K562 (cell line): ENCODE measurements at regions not wholly inside any gene's neighbourhood (a gene's known extent, or its start where the extent isn't known, plus 50 kb on each side); places are given as distances from the start of the nearest gene placed in this dataset.

ENCODE experiments used
- BACH1 ChIP-seq: fragments of 200-800 bp; sonication (Bioruptor generic); IDR thresholded peaks from 2 replicates; pipeline ENCODE4 v1.6.1; 2016; ENCODE audit warnings: missing genetic modification characterization, missing compliant biosample characterization
- BDP1 ChIP-seq: IDR thresholded peaks from 3 replicates; pipeline ENCODE4 v1.6.1; 2011; ENCODE audit not compliant: insufficient read length, insufficient read depth
- CBFB ChIP-seq: sonication (generic); formaldehyde crosslinking; IDR thresholded peaks from 2 replicates; pipeline ENCODE4 v1.4.0; 2020; ENCODE audit warnings: mild to moderate bottlenecking, missing genetic modification reagents
- CREM ChIP-seq: IDR thresholded peaks from 2 replicates; pipeline ENCODE4 v1.6.1; 2014; ENCODE audit warnings: antibody characterized with exemption, low read depth
- FOXJ3 ChIP-seq: sonication (generic); formaldehyde crosslinking; IDR thresholded peaks from 2 replicates; pipeline ENCODE4 v1.4.0; 2020; ENCODE audit warnings: mild to moderate bottlenecking, missing genetic modification reagents
- NFIC ChIP-seq: fragments of 450-650 bp; IDR thresholded peaks from 2 replicates; pipeline ENCODE4 v1.6.1; 2017; ENCODE audit warnings: mild to moderate bottlenecking, inconsistent platforms
- PTBP1 ChIP-seq: fragments of 200-400 bp; formaldehyde crosslinking; IDR thresholded peaks from 2 replicates; pipeline ENCODE4 v1.6.1; 2017; ENCODE audit warnings: low read depth, low read length
- SIN3A ChIP-seq, 2 experiments: fragments of 150-350 bp in 1 of 2; IDR thresholded peaks; 2 replicates each; pipeline ENCODE4 v1.6.1; 2011 to 2016; ENCODE audit warnings: borderline replicate concordance in 2 of 2, low read depth in 2 of 2, low read length in 2 of 2, mild to moderate bottlenecking in 2 of 2, moderate library complexity in 2 of 2; ENCODE audit not compliant: control insufficient read depth in 1 of 2
- XRCC5 ChIP-seq: fragments of 200-400 bp; formaldehyde crosslinking; IDR thresholded peaks from 2 replicates; pipeline ENCODE4 v1.6.1; 2017; ENCODE audit warnings: low read depth, mild to moderate bottlenecking, low read length
- ZNF212 ChIP-seq: fragments of 450-650 bp; formaldehyde crosslinking; IDR thresholded peaks from 2 replicates; pipeline ENCODE4 v1.4.0; 2020; ENCODE audit warnings: mild to moderate bottlenecking
- ZNF324 ChIP-seq: fragments of 250-450 bp; sonication (Bioruptor Pico); IDR thresholded peaks from 2 replicates; pipeline ENCODE4 v1.4.0; 2020; ENCODE audit warnings: mild to moderate bottlenecking
- TF ChIP-seq, protein P1 (sequence below), 3 experiments: IDR thresholded peaks in 2 of 3; conservative IDR thresholded peaks in 1 of 3; 2 replicates each; pipeline ENCODE4 v1.5.1; 2011 to 2012; ENCODE audit warnings: low read length in 3 of 3, mild to moderate bottlenecking in 3 of 3, control low read depth in 2 of 3, improper control_type of control experiment in 1 of 3, inconsistent platforms in 1 of 3, low read depth in 1 of 3, mixed read lengths in 1 of 3, moderate library complexity in 1 of 3; ENCODE audit not compliant: insufficient read depth in 2 of 3
- TF ChIP-seq, protein P2 (sequence below): sonication (generic); formaldehyde crosslinking; IDR thresholded peaks from 2 replicates; pipeline ENCODE4 v1.8.1; 2022; ENCODE audit warnings: missing genetic modification reagents
- TF ChIP-seq, protein P3 (sequence below): fragments of 250-450 bp; sonication (Bioruptor Pico); IDR thresholded peaks from 2 replicates; pipeline ENCODE4 v1.4.0; 2020

DNA sequence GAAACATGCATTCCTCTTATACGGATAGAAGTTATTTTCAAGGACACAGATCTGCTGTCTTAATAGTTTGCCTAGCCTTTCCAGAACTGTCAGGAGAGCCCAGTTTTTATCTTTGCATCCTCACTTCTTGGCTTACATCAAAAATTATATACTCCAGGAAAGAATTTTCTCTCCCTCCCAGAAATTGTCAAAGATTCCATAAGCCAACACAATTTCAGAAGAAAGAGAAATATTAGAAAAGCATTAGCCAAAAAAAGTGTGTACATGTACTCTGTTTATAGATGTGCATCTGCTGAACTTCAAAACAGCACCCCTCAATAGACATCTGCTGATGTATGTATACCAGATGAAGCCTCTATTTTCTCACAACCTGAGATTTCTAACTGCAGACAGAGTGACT is 210.4 kb downstream of the METTL4 start:
- no peak for TF ChIP-seq BDP1
- TF ChIP-seq BACH1 (tag), result no peak
- no peak for TF ChIP-seq CREM
- TF ChIP-seq ZNF324 (CRISPR knock-in tag), result no peak
- no peak for TF ChIP-seq PTBP1
- TF ChIP-seq, protein P1, sequence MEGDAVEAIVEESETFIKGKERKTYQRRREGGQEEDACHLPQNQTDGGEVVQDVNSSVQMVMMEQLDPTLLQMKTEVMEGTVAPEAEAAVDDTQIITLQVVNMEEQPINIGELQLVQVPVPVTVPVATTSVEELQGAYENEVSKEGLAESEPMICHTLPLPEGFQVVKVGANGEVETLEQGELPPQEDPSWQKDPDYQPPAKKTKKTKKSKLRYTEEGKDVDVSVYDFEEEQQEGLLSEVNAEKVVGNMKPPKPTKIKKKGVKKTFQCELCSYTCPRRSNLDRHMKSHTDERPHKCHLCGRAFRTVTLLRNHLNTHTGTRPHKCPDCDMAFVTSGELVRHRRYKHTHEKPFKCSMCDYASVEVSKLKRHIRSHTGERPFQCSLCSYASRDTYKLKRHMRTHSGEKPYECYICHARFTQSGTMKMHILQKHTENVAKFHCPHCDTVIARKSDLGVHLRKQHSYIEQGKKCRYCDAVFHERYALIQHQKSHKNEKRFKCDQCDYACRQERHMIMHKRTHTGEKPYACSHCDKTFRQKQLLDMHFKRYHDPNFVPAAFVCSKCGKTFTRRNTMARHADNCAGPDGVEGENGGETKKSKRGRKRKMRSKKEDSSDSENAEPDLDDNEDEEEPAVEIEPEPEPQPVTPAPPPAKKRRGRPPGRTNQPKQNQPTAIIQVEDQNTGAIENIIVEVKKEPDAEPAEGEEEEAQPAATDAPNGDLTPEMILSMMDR (IDR thresholded peaks at IDR 0.05 in 2 of 3, conservative IDR thresholded peaks at IDR 0.05 in 1 of 3; ENCODE audit: insufficient read depth in 2 of 3, low read depth in 1 of 3, low read length in 3 of 3), result no peak
- TF ChIP-seq, protein P2, sequence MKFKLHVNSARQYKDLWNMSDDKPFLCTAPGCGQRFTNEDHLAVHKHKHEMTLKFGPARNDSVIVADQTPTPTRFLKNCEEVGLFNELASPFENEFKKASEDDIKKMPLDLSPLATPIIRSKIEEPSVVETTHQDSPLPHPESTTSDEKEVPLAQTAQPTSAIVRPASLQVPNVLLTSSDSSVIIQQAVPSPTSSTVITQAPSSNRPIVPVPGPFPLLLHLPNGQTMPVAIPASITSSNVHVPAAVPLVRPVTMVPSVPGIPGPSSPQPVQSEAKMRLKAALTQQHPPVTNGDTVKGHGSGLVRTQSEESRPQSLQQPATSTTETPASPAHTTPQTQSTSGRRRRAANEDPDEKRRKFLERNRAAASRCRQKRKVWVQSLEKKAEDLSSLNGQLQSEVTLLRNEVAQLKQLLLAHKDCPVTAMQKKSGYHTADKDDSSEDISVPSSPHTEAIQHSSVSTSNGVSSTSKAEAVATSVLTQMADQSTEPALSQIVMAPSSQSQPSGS (CRISPR knock-in tag), result no peak
- TF ChIP-seq SIN3A (IDR thresholded peaks at IDR 0.05; ENCODE audit: borderline replicate concordance in 2 of 2, control insufficient read depth in 1 of 2, low read depth in 2 of 2, low read length in 2 of 2), result no peak
- TF ChIP-seq ZNF212 (CRISPR knock-in tag), result no peak
- TF ChIP-seq, protein P3, sequence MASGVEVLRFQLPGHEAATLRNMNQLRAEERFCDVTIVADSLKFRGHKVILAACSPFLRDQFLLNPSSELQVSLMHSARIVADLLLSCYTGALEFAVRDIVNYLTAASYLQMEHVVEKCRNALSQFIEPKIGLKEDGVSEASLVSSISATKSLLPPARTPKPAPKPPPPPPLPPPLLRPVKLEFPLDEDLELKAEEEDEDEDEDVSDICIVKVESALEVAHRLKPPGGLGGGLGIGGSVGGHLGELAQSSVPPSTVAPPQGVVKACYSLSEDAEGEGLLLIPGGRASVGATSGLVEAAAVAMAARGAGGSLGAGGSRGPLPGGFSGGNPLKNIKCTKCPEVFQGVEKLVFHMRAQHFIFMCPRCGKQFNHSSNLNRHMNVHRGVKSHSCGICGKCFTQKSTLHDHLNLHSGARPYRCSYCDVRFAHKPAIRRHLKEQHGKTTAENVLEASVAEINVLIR (CRISPR knock-in tag), result no peak
- no peak for TF ChIP-seq FOXJ3 (CRISPR knock-in tag)
- no peak for TF ChIP-seq NFIC
- no peak for TF ChIP-seq CBFB (CRISPR knock-in tag)
- TF ChIP-seq XRCC5, result no peak
